Astrocyte (in vitro differentiated cells and primary cell): ENCODE measurements at regions not wholly inside any gene's neighbourhood (a gene's known extent, or its start where the extent isn't known, plus 50 kb on each side); places are given as distances from the start of the nearest gene placed in this dataset.

Source experiments
- DNase-seq: peaks from one replicate; pipeline ENCODE4 v3.0.0-alpha.2; 2010; ENCODE audit warnings: low read depth
- FAIRE-seq: peaks from 2 replicates; lab custom pipeline; 2011; peaks lifted over from hg19 to GRCh38; lab: Jason Lieb, UNC
- H2AFZ ChIP-seq: 2 replicates; pipeline ENCODE4 v1.6.0; 2012; ENCODE audit warnings: low read depth, low read length, inconsistent platforms
- H3K27ac ChIP-seq: 2 replicates; pipeline ENCODE4 v1.5.1; 2011; ENCODE audit warnings: low read depth, low read length, inconsistent platforms
- H3K27me3 ChIP-seq: 2 replicates; pipeline ENCODE4 v1.6.0; 2011; ENCODE audit warnings: low read length, inconsistent platforms; ENCODE audit not compliant: insufficient read depth
- H3K36me3 ChIP-seq: 2 replicates; pipeline ENCODE4 v1.5.1; 2011; ENCODE audit warnings: low read length, inconsistent platforms; ENCODE audit not compliant: insufficient read depth
- H3K4me1 ChIP-seq: 2 replicates; pipeline ENCODE4 v1.5.1; 2011; ENCODE audit warnings: low read length, inconsistent platforms; ENCODE audit not compliant: insufficient read depth
- H3K4me2 ChIP-seq: 2 replicates; pipeline ENCODE4 v1.6.0; 2012; ENCODE audit warnings: low read length, inconsistent platforms
- H3K4me3 ChIP-seq: 2 replicates; pipeline ENCODE4 v1.5.1; 2011; ENCODE audit warnings: low read depth, mild to moderate bottlenecking, low read length, inconsistent platforms; ENCODE audit not compliant: insufficient read depth
- H3K79me2 ChIP-seq: 2 replicates; pipeline ENCODE4 v1.6.0; 2012; ENCODE audit warnings: mild to moderate bottlenecking, low read length, inconsistent platforms; ENCODE audit not compliant: insufficient read depth
- H3K9ac ChIP-seq: 2 replicates; pipeline ENCODE4 v1.6.0; 2012; ENCODE audit warnings: mild to moderate bottlenecking, low read length, inconsistent platforms
- H3K9me3 ChIP-seq: 2 replicates; pipeline ENCODE4 v1.5.1; 2012; ENCODE audit warnings: low read depth, mild to moderate bottlenecking, low read length, inconsistent platforms; ENCODE audit not compliant: insufficient read depth
- H4K20me1 ChIP-seq: 2 replicates; pipeline ENCODE4 v1.6.0; 2012; ENCODE audit warnings: low read length, inconsistent platforms; ENCODE audit not compliant: insufficient read depth
- H3K27ac Mint-ChIP-seq: one replicate; pipeline ENCODE4 v1.8.0; 2021; ENCODE audit warnings: mild to moderate bottlenecking, mixed read lengths; ENCODE audit not compliant: unreplicated experiment
- H3K27me3 Mint-ChIP-seq: one replicate; pipeline ENCODE4 v1.8.0; 2021; ENCODE audit warnings: low read depth, mixed read lengths; ENCODE audit not compliant: unreplicated experiment
- H3K36me3 Mint-ChIP-seq: one replicate; pipeline ENCODE4 v1.8.0; 2021; ENCODE audit warnings: low read depth, mixed read lengths; ENCODE audit not compliant: unreplicated experiment
- H3K4me1 Mint-ChIP-seq: one replicate; pipeline ENCODE4 v1.8.0; 2021; ENCODE audit warnings: low read depth, mixed read lengths; ENCODE audit not compliant: unreplicated experiment
- H3K4me3 Mint-ChIP-seq: one replicate; pipeline ENCODE4 v1.8.0; 2021; ENCODE audit warnings: mild to moderate bottlenecking, moderate library complexity, mixed read lengths; ENCODE audit not compliant: unreplicated experiment
- H3K9me3 Mint-ChIP-seq: one replicate; pipeline ENCODE4 v1.8.0; 2021; ENCODE audit warnings: mild to moderate bottlenecking, mixed read lengths; ENCODE audit not compliant: unreplicated experiment
- EZH2 ChIP-seq: IDR thresholded peaks from 2 replicates; pipeline ENCODE4 v1.6.1; 2012; ENCODE audit warnings: mild to moderate bottlenecking, low read length, inconsistent platforms; ENCODE audit not compliant: insufficient read depth
- TF ChIP-seq, protein P1 (sequence below): IDR thresholded peaks from 2 replicates; pipeline ENCODE4 v1.5.1; 2011; ENCODE audit warnings: low read depth, mild to moderate bottlenecking, inconsistent platforms, low read length, moderate library complexity; ENCODE audit not compliant: insufficient read depth

GRCh38 chr5:54774281-54775170 is 210.9 kb downstream of the ESM1 start:
- no peak overlapping the region for H2AFZ ChIP-seq
- Mint-ChIP-seq H3K9me3 (no peaks in the 10 kb centered on the region), H3K4me1 (no peaks in the 10 kb centered on the region), H3K36me3 (no peaks in the 10 kb centered on the region), H3K27me3 (peaks cover 4% of the 10 kb centered on the region), H3K27ac (no peak overlapping the region), H3K4me3 (no peak overlapping the region)
- H3K9ac ChIP-seq = no peak overlapping the region
- DNase-seq = no peak
- no peaks in the 10 kb centered on the region for H3K36me3 ChIP-seq
- H4K20me1 ChIP-seq = no peaks in the 10 kb centered on the region
- no peaks in the 10 kb centered on the region for H3K79me2 ChIP-seq
- TF ChIP-seq, protein P1, sequence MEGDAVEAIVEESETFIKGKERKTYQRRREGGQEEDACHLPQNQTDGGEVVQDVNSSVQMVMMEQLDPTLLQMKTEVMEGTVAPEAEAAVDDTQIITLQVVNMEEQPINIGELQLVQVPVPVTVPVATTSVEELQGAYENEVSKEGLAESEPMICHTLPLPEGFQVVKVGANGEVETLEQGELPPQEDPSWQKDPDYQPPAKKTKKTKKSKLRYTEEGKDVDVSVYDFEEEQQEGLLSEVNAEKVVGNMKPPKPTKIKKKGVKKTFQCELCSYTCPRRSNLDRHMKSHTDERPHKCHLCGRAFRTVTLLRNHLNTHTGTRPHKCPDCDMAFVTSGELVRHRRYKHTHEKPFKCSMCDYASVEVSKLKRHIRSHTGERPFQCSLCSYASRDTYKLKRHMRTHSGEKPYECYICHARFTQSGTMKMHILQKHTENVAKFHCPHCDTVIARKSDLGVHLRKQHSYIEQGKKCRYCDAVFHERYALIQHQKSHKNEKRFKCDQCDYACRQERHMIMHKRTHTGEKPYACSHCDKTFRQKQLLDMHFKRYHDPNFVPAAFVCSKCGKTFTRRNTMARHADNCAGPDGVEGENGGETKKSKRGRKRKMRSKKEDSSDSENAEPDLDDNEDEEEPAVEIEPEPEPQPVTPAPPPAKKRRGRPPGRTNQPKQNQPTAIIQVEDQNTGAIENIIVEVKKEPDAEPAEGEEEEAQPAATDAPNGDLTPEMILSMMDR = no peak
- no peak for TF ChIP-seq EZH2
- no peak overlapping the region for H3K4me2 ChIP-seq
- FAIRE-seq = no peak
- H3K4me1 ChIP-seq = no peaks in the 10 kb centered on the region
- H3K27me3 ChIP-seq = no peaks in the 10 kb centered on the region
- no peaks in the 10 kb centered on the region for H3K9me3 ChIP-seq
- H3K4me3 ChIP-seq = no peak overlapping the region
- H3K27ac ChIP-seq = no peak overlapping the region

DNA sequence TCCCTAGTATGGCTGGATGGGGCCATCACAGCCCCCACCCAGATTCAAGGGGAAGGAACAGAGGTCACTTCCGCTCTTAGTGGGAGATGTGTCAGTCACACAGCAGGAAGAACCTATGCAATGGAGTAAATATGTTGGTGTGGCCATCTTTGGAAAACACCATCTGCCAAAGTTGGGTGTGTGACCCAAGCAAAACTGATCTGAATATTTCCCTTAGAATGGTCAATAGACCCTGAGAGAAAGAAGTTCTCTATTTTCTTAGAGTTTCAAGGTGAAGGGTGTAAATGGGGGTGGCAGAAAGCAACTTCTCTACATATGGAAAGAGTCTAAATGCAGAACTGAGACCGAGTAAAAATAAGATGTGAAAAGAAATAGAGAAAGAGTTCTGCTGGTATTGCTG is 212.7 kb downstream of the ESM1 start:
- Histone ChIP-seq H2AFZ (no peak overlapping the region), H3K36me3 (no peaks in the 10 kb centered on the region), H3K4me2 (no peak overlapping the region), H3K4me3 (no peak overlapping the region), H3K79me2 (no peaks in the 10 kb centered on the region), H3K27ac (no peak overlapping the region), H3K4me1 (no peaks in the 10 kb centered on the region), H3K9me3 (no peaks in the 10 kb centered on the region), H3K27me3 (no peaks in the 10 kb centered on the region), H3K9ac (no peak overlapping the region), H4K20me1 (no peaks in the 10 kb centered on the region)
- DNase-seq (no peak), FAIRE-seq (no peak)
- H3K27ac Mint-ChIP-seq = no peak overlapping the region
- TF ChIP-seq, protein P1 = no peak
- TF ChIP-seq EZH2 = no peak
- no peaks in the 10 kb centered on the region for H3K4me1 Mint-ChIP-seq
- peaks cover 4% of the 10 kb centered on the region for H3K27me3 Mint-ChIP-seq
- no peaks in the 10 kb centered on the region for H3K36me3 Mint-ChIP-seq
- H3K9me3 Mint-ChIP-seq = no peaks in the 10 kb centered on the region
- H3K4me3 Mint-ChIP-seq = no peak overlapping the region

GRCh38 chr5:54772231-54772630 is 213.2 kb downstream of the ESM1 start:
- no peak for TF ChIP-seq EZH2
- TF ChIP-seq, protein P1 = no peak
- no peak overlapping the region for H2AFZ ChIP-seq

More at GRCh38 chr5:54772231-54772630, 213.2 kb downstream of the ESM1 start:
- no peak overlapping the region for H3K27ac Mint-ChIP-seq
- no peaks in the 10 kb centered on the region for H3K4me1 Mint-ChIP-seq
- no peaks in the 10 kb centered on the region for H3K9me3 Mint-ChIP-seq
- H3K4me3 ChIP-seq = no peak overlapping the region
- H3K27ac ChIP-seq = no peak overlapping the region
- H3K4me2 ChIP-seq = no peak overlapping the region
- H3K9me3 ChIP-seq = no peaks in the 10 kb centered on the region
- H3K36me3 ChIP-seq = no peaks in the 10 kb centered on the region
- DNase-seq (no peak), FAIRE-seq (no peak)
- H3K4me3 Mint-ChIP-seq = no peak overlapping the region
- no peaks in the 10 kb centered on the region for H3K27me3 ChIP-seq
- H3K79me2 ChIP-seq = no peaks in the 10 kb centered on the region
- H3K4me1 ChIP-seq = no peaks in the 10 kb centered on the region
- H4K20me1 ChIP-seq = no peaks in the 10 kb centered on the region
- H3K36me3 Mint-ChIP-seq = no peaks in the 10 kb centered on the region
- H3K27me3 Mint-ChIP-seq = peaks cover 4% of the 10 kb centered on the region
- H3K9ac ChIP-seq = no peak overlapping the region
